ENCODE measurements at regions not wholly inside any gene's neighbourhood (a gene's known extent, or its start where the extent isn't known, plus 50 kb on each side); places are given as distances from the start of the nearest gene placed in this dataset.

DNA sequence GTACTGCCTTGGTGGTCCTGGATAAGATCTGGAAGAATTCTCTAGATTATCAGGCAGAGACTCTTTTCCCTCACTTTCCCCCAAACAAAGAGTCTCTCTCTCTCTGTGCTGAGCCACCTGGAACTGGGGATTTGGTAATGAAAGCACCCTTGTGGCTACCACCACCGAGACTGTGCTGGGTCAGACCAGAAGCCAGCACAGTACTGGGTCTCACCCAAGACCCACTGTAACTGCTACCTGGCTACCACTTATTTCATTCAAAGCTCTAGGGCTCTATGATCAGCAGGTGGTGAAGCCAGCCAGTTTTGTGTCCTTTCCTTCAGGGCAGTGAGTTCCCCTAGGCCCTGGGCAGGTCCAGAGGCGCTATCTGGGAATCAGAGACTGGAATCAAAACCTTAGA lies 269.6 kb upstream of the CWC22 start:
- ChIA-PET CTCF (no interaction called here), POLR2A (no interaction called here)

GRCh38 chr2:180268006-180268405 lies 260.9 kb upstream of the CWC22 start:
- Histone ChIP-seq H3K4me3 (ENCODE audit: low read depth in 2 of 2, low read length in 1 of 2) (no peak overlapping the region), H3K4me1 (ENCODE audit: control insufficient read depth in 1 of 2, insufficient read depth in 2 of 2, low read depth in 1 of 2, low read length in 1 of 2) (no peaks in the 10 kb centered on the region), H3K4me2 (no peak overlapping the region), H3K9me3 (0 out of 2 replicates have a peak, but pooled peaks cover 4% of the 10 kb centered on the region), H3K9ac (no peak overlapping the region), H3K9me2 (no peaks in the 10 kb centered on the region), H2AFZ (ENCODE audit: low read depth) (no peak overlapping the region), H3F3A (replicated peaks; ENCODE audit: insufficient read depth) (no peaks in the 10 kb centered on the region), H3K79me2 (ENCODE audit: insufficient read depth) (no peaks in the 10 kb centered on the region), H3K27me3 (ENCODE audit: insufficient read depth) (no peaks in the 10 kb centered on the region), H3K36me3 (replicated peaks in 1 of 2; ENCODE audit: control insufficient read depth in 1 of 2, insufficient read depth in 2 of 2, low read length in 1 of 2) (no peaks in the 10 kb centered on the region), H4K20me1 (ENCODE audit: insufficient read depth) (no peaks in the 10 kb centered on the region), H3K27ac (ENCODE audit: low read depth in 2 of 2, low read length in 1 of 2) (no peak overlapping the region)
- ChIA-PET POLR2A (no interaction called here), CTCF (no interaction called here)
- no peak for TF ChIP-seq CTCF (IDR thresholded peaks at IDR 0.05)
- no peak for TF ChIP-seq MEF2A (IDR thresholded peaks at IDR 0.05; ENCODE audit: borderline replicate concordance, low read depth)
- no peak for TF ChIP-seq TEAD4 (IDR thresholded peaks at IDR 0.05; ENCODE audit: borderline replicate concordance, insufficient read depth)
- TF ChIP-seq FOXM1 (IDR thresholded peaks at IDR 0.05; ENCODE audit: low read depth): no peak
- no peak for TF ChIP-seq POLR2AphosphoS5 (IDR thresholded peaks at IDR 0.05; ENCODE audit: low read depth, low read length)
- TF ChIP-seq USF1 (IDR thresholded peaks at IDR 0.05; ENCODE audit: borderline replicate concordance, low read depth): no peak
- TF ChIP-seq NFIC (IDR thresholded peaks at IDR 0.05; ENCODE audit: borderline replicate concordance): no peak
- no peak for TF ChIP-seq RFX5 (IDR thresholded peaks at IDR 0.05; ENCODE audit: low read length)
- TF ChIP-seq TCF12 (IDR thresholded peaks at IDR 0.05): no peak
- no peak for TF ChIP-seq TAF1 (IDR thresholded peaks at IDR 0.05; ENCODE audit: borderline replicate concordance, low read depth, low read length)
- no peak for TF ChIP-seq GABPA (IDR thresholded peaks at IDR 0.05; ENCODE audit: low read depth)
- TF ChIP-seq SIN3A (IDR thresholded peaks at IDR 0.05; ENCODE audit: borderline replicate concordance, low read depth, low read length): no peak
- no peak for TF ChIP-seq ZBTB33 (IDR thresholded peaks at IDR 0.05; ENCODE audit: borderline replicate concordance, low read depth)
- TF ChIP-seq, protein P1, sequence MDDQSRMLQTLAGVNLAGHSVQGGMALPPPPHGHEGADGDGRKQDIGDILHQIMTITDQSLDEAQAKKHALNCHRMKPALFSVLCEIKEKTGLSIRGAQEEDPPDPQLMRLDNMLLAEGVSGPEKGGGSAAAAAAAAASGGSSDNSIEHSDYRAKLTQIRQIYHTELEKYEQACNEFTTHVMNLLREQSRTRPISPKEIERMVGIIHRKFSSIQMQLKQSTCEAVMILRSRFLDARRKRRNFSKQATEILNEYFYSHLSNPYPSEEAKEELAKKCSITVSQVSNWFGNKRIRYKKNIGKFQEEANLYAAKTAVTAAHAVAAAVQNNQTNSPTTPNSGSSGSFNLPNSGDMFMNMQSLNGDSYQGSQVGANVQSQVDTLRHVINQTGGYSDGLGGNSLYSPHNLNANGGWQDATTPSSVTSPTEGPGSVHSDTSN (IDR thresholded peaks at IDR 0.05): no peak
- TF ChIP-seq NRF1 (IDR thresholded peaks at IDR 0.05; ENCODE audit: low read depth, low read length): no peak
- no peak for DNase-seq
- 61% methylated on average over 3 of the region's 3 CpGs for WGBS (ENCODE audit: low lambda C conversion rate)

More for the DNA sequence above, 269.6 kb upstream of the CWC22 start:
- H3K9me2 ChIP-seq: no peaks in the 10 kb centered on the region
- H4K20me1 ChIP-seq (ENCODE audit: insufficient read depth): no peaks in the 10 kb centered on the region
- DNase-seq: no peak
- no peaks in the 10 kb centered on the region for H3K4me1 ChIP-seq (ENCODE audit: control insufficient read depth in 1 of 2, insufficient read depth in 2 of 2, low read depth in 1 of 2, low read length in 1 of 2)
- 33% methylated on average over 2 of the region's 2 CpGs for WGBS (ENCODE audit: low lambda C conversion rate)
- H3K9me3 ChIP-seq: 0 out of 2 replicates have a peak, but pooled peaks cover 4% of the 10 kb centered on the region
- no peak overlapping the region for H2AFZ ChIP-seq (ENCODE audit: low read depth)
- H3K27me3 ChIP-seq (ENCODE audit: insufficient read depth): no peaks in the 10 kb centered on the region
- H3K27ac ChIP-seq (ENCODE audit: low read depth in 2 of 2, low read length in 1 of 2): no peak overlapping the region
- no peak for TF ChIP-seq TCF12 (IDR thresholded peaks at IDR 0.05)
- TF ChIP-seq, protein P2, sequence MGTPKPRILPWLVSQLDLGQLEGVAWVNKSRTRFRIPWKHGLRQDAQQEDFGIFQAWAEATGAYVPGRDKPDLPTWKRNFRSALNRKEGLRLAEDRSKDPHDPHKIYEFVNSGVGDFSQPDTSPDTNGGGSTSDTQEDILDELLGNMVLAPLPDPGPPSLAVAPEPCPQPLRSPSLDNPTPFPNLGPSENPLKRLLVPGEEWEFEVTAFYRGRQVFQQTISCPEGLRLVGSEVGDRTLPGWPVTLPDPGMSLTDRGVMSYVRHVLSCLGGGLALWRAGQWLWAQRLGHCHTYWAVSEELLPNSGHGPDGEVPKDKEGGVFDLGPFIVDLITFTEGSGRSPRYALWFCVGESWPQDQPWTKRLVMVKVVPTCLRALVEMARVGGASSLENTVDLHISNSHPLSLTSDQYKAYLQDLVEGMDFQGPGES (IDR thresholded peaks at IDR 0.05; ENCODE audit: low read depth, low read length): no peak
- no peak for TF ChIP-seq MEF2A (IDR thresholded peaks at IDR 0.05; ENCODE audit: borderline replicate concordance, low read depth)
- no peak for TF ChIP-seq USF1 (IDR thresholded peaks at IDR 0.05; ENCODE audit: borderline replicate concordance, low read depth)
- TF ChIP-seq RFX5 (IDR thresholded peaks at IDR 0.05; ENCODE audit: low read length): no peak
- TF ChIP-seq NFIC (IDR thresholded peaks at IDR 0.05; ENCODE audit: borderline replicate concordance): no peak
- no peak for TF ChIP-seq FOXJ3 (CRISPR knock-in tag; IDR thresholded peaks at IDR 0.05)
- H3K9ac ChIP-seq: no peak overlapping the region
- H3K4me3 ChIP-seq (ENCODE audit: low read depth in 2 of 2, low read length in 1 of 2): no peak overlapping the region
- H3K79me2 ChIP-seq (ENCODE audit: insufficient read depth): no peaks in the 10 kb centered on the region
- H3K4me2 ChIP-seq: no peak overlapping the region
- no peaks in the 10 kb centered on the region for H3F3A ChIP-seq (replicated peaks; ENCODE audit: insufficient read depth)
- no peaks in the 10 kb centered on the region for H3K36me3 ChIP-seq (replicated peaks in 1 of 2; ENCODE audit: control insufficient read depth in 1 of 2, insufficient read depth in 2 of 2, low read length in 1 of 2)

Measured in SK-N-SH (cell line).